T-helper 2 cell (primary cell): ENCODE measurements at regions not wholly inside any gene's neighbourhood (a gene's known extent, or its start where the extent isn't known, plus 50 kb on each side); places are given as distances from the start of the nearest gene placed in this dataset.

Source experiments
- DNase-seq, 5 experiments: peaks; one replicate each; pipeline versions ENCODE4 v3.0.0 to v3.0.0-alpha.2; 2012 to 2022

- DNase-seq, result no peak
Measured at GRCh38 chr12:60391051-60391450, 795.2 kb downstream of the SLC16A7 start.

GRCh38 chr12:60391791-60392190, 796.0 kb downstream of the SLC16A7 start:
- DNase-seq, result no peak

GRCh38 chr12:60393093-60393492, 797.3 kb downstream of the SLC16A7 start:
- DNase-seq, result no peak

GRCh38 chr12:60394665-60395064, 798.8 kb downstream of the SLC16A7 start:
- no peak for DNase-seq

GRCh38 chr12:60398547-60398946, 802.7 kb downstream of the SLC16A7 start:
- DNase-seq, result no peak

- no peak for DNase-seq
Measured at GRCh38 chr12:60399064-60399463, 803.2 kb downstream of the SLC16A7 start.

GRCh38 chr12:60402996-60403395, 807.2 kb downstream of the SLC16A7 start:
- DNase-seq, result no peak

- no peak for DNase-seq
Measured at GRCh38 chr12:60415351-60415750, 819.5 kb downstream of the SLC16A7 start.

GRCh38 chr12:60419986-60420385, 824.2 kb downstream of the SLC16A7 start:
- no peak for DNase-seq

- DNase-seq, result no peak
Measured at GRCh38 chr12:60421741-60422140, 825.9 kb downstream of the SLC16A7 start.

- DNase-seq, result no peak
Measured at GRCh38 chr12:60437297-60437696, 841.5 kb downstream of the SLC16A7 start.

- DNase-seq, result no peak
Measured at GRCh38 chr12:60441577-60441976, 845.7 kb downstream of the SLC16A7 start.

GRCh38 chr12:60451457-60451856, 855.6 kb downstream of the SLC16A7 start:
- no peak for DNase-seq

GRCh38 chr12:60465060-60465459, 869.2 kb downstream of the SLC16A7 start:
- no peak for DNase-seq

- DNase-seq, result no peak
Measured at GRCh38 chr12:60468546-60468945, 872.7 kb downstream of the SLC16A7 start.

- DNase-seq, result no peak
Measured at GRCh38 chr12:60475825-60476224, 880.0 kb downstream of the SLC16A7 start.

- no peak for DNase-seq
Measured at GRCh38 chr12:60487284-60487683, 891.5 kb downstream of the SLC16A7 start.

- no peak for DNase-seq
Measured at GRCh38 chr12:60489071-60489470, 893.2 kb downstream of the SLC16A7 start.

- DNase-seq, result no peak
Measured at GRCh38 chr12:60494244-60494643, 898.4 kb downstream of the SLC16A7 start.

- DNase-seq, result no peak
Measured at GRCh38 chr12:60498656-60499055, 902.8 kb downstream of the SLC16A7 start.

GRCh38 chr12:60501124-60501729, 905.4 kb downstream of the SLC16A7 start:
- no peak for DNase-seq

- DNase-seq, result no peak
Measured at GRCh38 chr12:60522684-60523400, 927.0 kb downstream of the SLC16A7 start.

GRCh38 chr12:60529261-60529660, 933.4 kb downstream of the SLC16A7 start:
- DNase-seq, result no peak

- DNase-seq, result no peak
Measured at GRCh38 chr12:60529723-60530122, 933.9 kb downstream of the SLC16A7 start.

- no peak for DNase-seq
Measured at GRCh38 chr12:60535363-60535762, 939.5 kb downstream of the SLC16A7 start.
